NB4 (cell line): ENCODE measurements at regions not wholly inside any gene's neighbourhood (a gene's known extent, or its start where the extent isn't known, plus 50 kb on each side); places are given as distances from the start of the nearest gene placed in this dataset.

Experiments
- MYC ChIP-seq: IDR thresholded peaks from 2 replicates; pipeline ENCODE4 v1.6.1; 2011; ENCODE audit warnings: low read depth, low read length
- POLR2A ChIP-seq: IDR thresholded peaks from 2 replicates; pipeline ENCODE4 v1.6.1; 2011; ENCODE audit warnings: mild to moderate bottlenecking; ENCODE audit not compliant: insufficient read length; ENCODE audit errors: extremely low read depth
- TF ChIP-seq, protein P1 (sequence below): IDR thresholded peaks from one replicate; pipeline ENCODE4 v1.5.1; 2012; ENCODE audit warnings: low read depth, low read length

DNA sequence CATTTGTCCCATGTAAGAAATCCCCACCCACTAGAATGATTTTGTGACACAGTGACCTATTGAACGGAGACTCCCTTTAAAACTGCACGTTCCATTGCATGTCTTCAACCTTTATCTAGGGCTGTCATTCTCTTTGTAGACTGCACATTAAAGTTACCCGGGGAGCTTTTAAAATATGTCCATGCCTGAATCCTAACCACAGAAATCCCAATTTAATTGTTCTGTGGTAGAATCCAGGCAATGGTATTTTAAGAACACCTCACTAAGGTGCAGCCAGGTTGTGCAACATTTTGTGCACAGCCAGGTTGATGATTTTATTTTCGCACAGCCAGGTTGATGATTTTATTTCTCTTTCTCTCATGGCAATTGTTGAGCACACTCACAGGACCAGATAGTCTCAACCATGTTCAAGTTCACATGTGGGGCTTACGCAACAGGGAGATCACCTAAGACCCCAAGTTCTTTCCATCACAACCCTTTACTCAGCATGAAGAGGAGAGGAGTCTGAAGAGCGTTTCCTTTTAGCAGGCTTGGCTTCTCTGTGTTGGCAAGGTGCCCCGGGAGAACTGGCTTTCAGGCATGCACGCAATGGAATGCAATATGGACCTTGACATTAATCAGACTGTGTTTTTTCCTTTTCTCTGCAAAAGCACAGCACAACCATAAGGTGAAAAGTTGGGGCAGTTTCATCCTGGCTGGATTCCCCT lies 467.3 kb upstream of the ETAA1 start:
- TF ChIP-seq, protein P1, sequence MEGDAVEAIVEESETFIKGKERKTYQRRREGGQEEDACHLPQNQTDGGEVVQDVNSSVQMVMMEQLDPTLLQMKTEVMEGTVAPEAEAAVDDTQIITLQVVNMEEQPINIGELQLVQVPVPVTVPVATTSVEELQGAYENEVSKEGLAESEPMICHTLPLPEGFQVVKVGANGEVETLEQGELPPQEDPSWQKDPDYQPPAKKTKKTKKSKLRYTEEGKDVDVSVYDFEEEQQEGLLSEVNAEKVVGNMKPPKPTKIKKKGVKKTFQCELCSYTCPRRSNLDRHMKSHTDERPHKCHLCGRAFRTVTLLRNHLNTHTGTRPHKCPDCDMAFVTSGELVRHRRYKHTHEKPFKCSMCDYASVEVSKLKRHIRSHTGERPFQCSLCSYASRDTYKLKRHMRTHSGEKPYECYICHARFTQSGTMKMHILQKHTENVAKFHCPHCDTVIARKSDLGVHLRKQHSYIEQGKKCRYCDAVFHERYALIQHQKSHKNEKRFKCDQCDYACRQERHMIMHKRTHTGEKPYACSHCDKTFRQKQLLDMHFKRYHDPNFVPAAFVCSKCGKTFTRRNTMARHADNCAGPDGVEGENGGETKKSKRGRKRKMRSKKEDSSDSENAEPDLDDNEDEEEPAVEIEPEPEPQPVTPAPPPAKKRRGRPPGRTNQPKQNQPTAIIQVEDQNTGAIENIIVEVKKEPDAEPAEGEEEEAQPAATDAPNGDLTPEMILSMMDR, result no peak
- TF ChIP-seq POLR2A, result no peak
- TF ChIP-seq MYC, result no peak
